Liver (tissue), 3 donors: ENCODE measurements at regions not wholly inside any gene's neighbourhood (a gene's known extent, or its start where the extent isn't known, plus 50 kb on each side); places are given as distances from the start of the nearest gene placed in this dataset.

ENCODE experiments used
- ATF3 ChIP-seq: IDR thresholded peaks from 2 replicates; pipeline ENCODE4 v1.6.1; 2016; ENCODE audit warnings: antibody characterized with exemption
- CTCF ChIP-seq: fragments of 150-350 bp; IDR thresholded peaks from 2 replicates; pipeline ENCODE4 v1.5.1; 2017; ENCODE audit warnings: improper control_type of control experiment, low read depth, low read length; ENCODE audit not compliant: missing input control
- EGR1 ChIP-seq, 2 donors: IDR thresholded peaks; 2 replicates each; pipeline ENCODE4 v1.6.1; 2016 to 2018; ENCODE audit warnings: antibody characterized with exemption in 2 of 2, low read depth in 2 of 2
- RAD21 ChIP-seq, 2 donors: IDR thresholded peaks; 2 replicates each; pipeline ENCODE4 v1.6.1; 2016; ENCODE audit warnings: antibody characterized with exemption in 2 of 2, mild to moderate bottlenecking in 2 of 2
- RXRA ChIP-seq, 2 donors: IDR thresholded peaks; 2 replicates each; pipeline ENCODE4 v1.6.1; 2017 to 2018; ENCODE audit warnings: antibody characterized with exemption in 2 of 2, mild to moderate bottlenecking in 1 of 2
- TAF1 ChIP-seq: conservative IDR thresholded peaks from 2 replicates; pipeline ENCODE4 v1.6.1; 2016; ENCODE audit warnings: antibody characterized with exemption, mild to moderate bottlenecking
- TF ChIP-seq, protein P1 (sequence below): IDR thresholded peaks from 2 replicates; pipeline ENCODE4 v1.6.1; 2016; ENCODE audit warnings: antibody characterized with exemption
- donor health status: healthy.
- donor health status: healthy.

- TF ChIP-seq RAD21 (IDR thresholded peaks at IDR 0.05) (no peak), RXRA (IDR thresholded peaks at IDR 0.05) (no peak), CTCF (no peak), TAF1 (no peak), EGR1 (IDR thresholded peaks at IDR 0.05; ENCODE audit: low read depth in 2 of 2) (no peak), ATF3 (no peak)
- TF ChIP-seq, protein P1, sequence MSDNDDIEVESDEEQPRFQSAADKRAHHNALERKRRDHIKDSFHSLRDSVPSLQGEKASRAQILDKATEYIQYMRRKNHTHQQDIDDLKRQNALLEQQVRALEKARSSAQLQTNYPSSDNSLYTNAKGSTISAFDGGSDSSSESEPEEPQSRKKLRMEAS: no peak
These were observed 79.5 kb upstream of the HIVEP3 start for GRCh38 chr1:41998250-41998649.
